Left lung (tissue), 4 donors: ENCODE measurements at regions not wholly inside any gene's neighbourhood (a gene's known extent, or its start where the extent isn't known, plus 50 kb on each side); places are given as distances from the start of the nearest gene placed in this dataset.
A peak's percentile ranks its signal among the peaks of the same experiment; 100 is the strongest.

Experiments used
- ATAC-seq: fragments of 200-7000 bp; cut with Tn5 transposase; one replicate; pipeline ENCODE4 v1.9.1; 2020; ENCODE audit warnings: moderate library complexity
- DNase-seq, 4 donors: peaks; one replicate each; pipeline ENCODE4 v3.0.0-alpha.2; 2013 to 2020
- H3K27ac ChIP-seq, 2 donors: fragments of 200-600 bp; sonication (generic) in 1 of 2; one replicate each; pipeline versions ENCODE4 v1.5.0 to v1.8.0; 2020 to 2021
- H3K27me3 ChIP-seq, 2 donors: fragments of 200-600 bp; sonication (generic) in 1 of 2; one replicate each; pipeline versions ENCODE4 v1.5.0 to v1.8.0; 2020 to 2021
- H3K36me3 ChIP-seq, 2 donors: fragments of 200-600 bp; sonication (generic) in 1 of 2; one replicate each; pipeline versions ENCODE4 v1.5.0 to v1.8.0; 2020 to 2021
- H3K4me1 ChIP-seq, 2 donors: fragments of 200-600 bp; one replicate each; pipeline ENCODE4 v1.8.0; 2021
- H3K4me3 ChIP-seq, 2 donors: fragments of 200-600 bp; sonication (generic) in 1 of 2; one replicate each; pipeline versions ENCODE4 v1.5.0 to v1.8.0; 2020 to 2021; ENCODE audit warnings: mild to moderate bottlenecking in 1 of 2
- H3K9me3 ChIP-seq, 2 donors: fragments of 200-600 bp; sonication (generic) in 1 of 2; one replicate each; pipeline versions ENCODE4 v1.5.0 to v1.8.0; 2020 to 2021
- CTCF ChIP-seq, 2 donors: fragments of 200-600 bp; sonication (generic) in 1 of 2; IDR thresholded peaks; one replicate each; pipeline versions ENCODE4 v1.5.0 to v1.8.0; 2021; ENCODE audit warnings: antibody characterized with exemption in 2 of 2
- intact Hi-C, 2 donors: fragments of 100-400 bp; cut with DNase I; formaldehyde crosslinking; loops; one replicate each; pipeline versions ENCODE4 v1.11.2 to v1.14.2; 2022
- donor health status: DM: no; HTN: yes; CAD: no.
- donor health status: DM: no; HTN: no; CAD: no.

GRCh38 chr15:29573197-29573838, 248.9 kb downstream of the TJP1 start:
- ATAC-seq (no peak), DNase-seq (no peak)
- H3K9me3 ChIP-seq = no peaks in the 10 kb centered on the region
- intact Hi-C loops = no loop called here
- no peak overlapping the region for H3K27ac ChIP-seq
- no peaks in the 10 kb centered on the region for H3K36me3 ChIP-seq
- no peak for TF ChIP-seq CTCF (IDR thresholded peaks at IDR 0.05)
- peaks cover 0 to 13% of the 10 kb centered on the region in 2 donors for H3K4me1 ChIP-seq
- peaks cover 35 to 57% of the 10 kb centered on the region in 2 donors for H3K27me3 ChIP-seq
- H3K4me3 ChIP-seq = no peak overlapping the region

- Histone ChIP-seq H3K27ac (no peak overlapping the region), H3K36me3 (no peaks in the 10 kb centered on the region), H3K27me3 (peaks cover 35 to 68% of the 10 kb centered on the region in 2 donors), H3K9me3 (no peaks in the 10 kb centered on the region), H3K4me1 (peaks cover 0 to 13% of the 10 kb centered on the region in 2 donors), H3K4me3 (no peak overlapping the region)
- no peak for TF ChIP-seq CTCF (IDR thresholded peaks at IDR 0.05)
- intact Hi-C loops = no loop called here
- peak in 2 of 4 donors; percentile 22 to 26 for DNase-seq
- no peak for ATAC-seq
These were observed 250.4 kb downstream of the TJP1 start for GRCh38 chr15:29571792-29572431.

GRCh38 chr15:29570948-29571791, 251.1 kb downstream of the TJP1 start:
- Histone ChIP-seq H3K27me3 (peaks cover 31 to 68% of the 10 kb centered on the region in 2 donors), H3K9me3 (no peaks in the 10 kb centered on the region), H3K4me3 (peak overlapping the region; percentile 21 to 34), H3K4me1 (peaks cover 0 to 13% of the 10 kb centered on the region in 2 donors), H3K27ac (peak overlapping the region in 1 of 2 donors; percentile 23), H3K36me3 (no peaks in the 10 kb centered on the region)
- peak in 3 of 4 donors; percentile 24 to 80 (median 42) for DNase-seq
- intact Hi-C loops = no loop called here
- peak; percentile 66 for ATAC-seq
- no peak for TF ChIP-seq CTCF (IDR thresholded peaks at IDR 0.05)

GRCh38 chr15:29570121-29570947, 251.9 kb downstream of the TJP1 start:
- H3K36me3 ChIP-seq = no peaks in the 10 kb centered on the region
- intact Hi-C loops = no loop called here
- H3K27ac ChIP-seq = no peak overlapping the region
- peak in 1 of 4 donors; percentile 33 for DNase-seq
- peaks cover 0 to 13% of the 10 kb centered on the region in 2 donors for H3K4me1 ChIP-seq
- H3K9me3 ChIP-seq = no peaks in the 10 kb centered on the region
- no peak for TF ChIP-seq CTCF (IDR thresholded peaks at IDR 0.05)
- H3K4me3 ChIP-seq = peak overlapping the region; percentile 36 to 45
- ATAC-seq = peak; percentile 22
- peaks cover 27 to 68% of the 10 kb centered on the region in 2 donors for H3K27me3 ChIP-seq
